ENCODE measurements at regions not wholly inside any gene's neighbourhood (a gene's known extent, or its start where the extent isn't known, plus 50 kb on each side); places are given as distances from the start of the nearest gene placed in this dataset.

GRCh38 chr9:20216438-20216837 is 405.9 kb downstream of the MLLT3 start:
- Histone ChIP-seq H3K4me2 (no peak overlapping the region), H3K27ac (no peak overlapping the region), H3K4me3 (no peak overlapping the region), H3K4me1 (no peaks in the 10 kb centered on the region), H3K9me3 (no peaks in the 10 kb centered on the region)
- DNase-seq (ENCODE audit: low read depth in 1 of 2, low spot score in 1 of 2) (no peak), FAIRE-seq (no peak), ATAC-seq (no peak)
- POLR2A ChIA-PET, result no interaction called here
- CTCF ChIA-PET, result no interaction called here
- TF ChIP-seq EHMT2 (IDR thresholded peaks at IDR 0.05; ENCODE audit: low read depth) (no peak), ATOH8 (CRISPR knock-in tag; IDR thresholded peaks at IDR 0.05; ENCODE audit: low read depth) (no peak), SMC3 (IDR thresholded peaks at IDR 0.05) (no peak), CHD4 (IDR thresholded peaks at IDR 0.05; ENCODE audit: borderline replicate concordance) (no peak), HDAC2 (IDR thresholded peaks at IDR 0.05) (no peak), USF2 (IDR thresholded peaks at IDR 0.05) (no peak), FOSB (CRISPR knock-in tag; IDR thresholded peaks at IDR 0.05) (no peak), CEBPB (IDR thresholded peaks at IDR 0.05) (no peak), KDM1A (IDR thresholded peaks at IDR 0.05; ENCODE audit: low read depth) (no peak), NR3C1 (IDR thresholded peaks at IDR 0.05) (no peak), BCL3 (IDR thresholded peaks at IDR 0.05) (no peak), BHLHE40 (IDR thresholded peaks at IDR 0.05; ENCODE audit: low read depth, low read length) (no peak), FOXS1 (CRISPR knock-in tag; IDR thresholded peaks at IDR 0.05) (no peak), KDM5A (IDR thresholded peaks at IDR 0.05) (no peak), NPAS2 (CRISPR knock-in tag; IDR thresholded peaks at IDR 0.05; ENCODE audit: borderline replicate concordance) (no peak)

- TF ChIP-seq HEYL (CRISPR knock-in tag; IDR thresholded peaks at IDR 0.05), result no peak
- TF ChIP-seq E2F6 (IDR thresholded peaks at IDR 0.05; ENCODE audit: borderline replicate concordance, low read depth), result no peak
- no peak for TF ChIP-seq ATOH8 (CRISPR knock-in tag; IDR thresholded peaks at IDR 0.05; ENCODE audit: low read depth)
- no peak for TF ChIP-seq ELK1 (IDR thresholded peaks at IDR 0.05; ENCODE audit: low read depth, low read length)
- no peak for TF ChIP-seq RARB (CRISPR knock-in tag; IDR thresholded peaks at IDR 0.05)
- no peak for TF ChIP-seq CHD2 (IDR thresholded peaks at IDR 0.05; ENCODE audit: low read length, partially characterized antibody)
- no peak for TF ChIP-seq HES2 (IDR thresholded peaks at IDR 0.05)
- TF ChIP-seq FOSL2 (IDR thresholded peaks at IDR 0.05), result no peak
- TF ChIP-seq FOSL2 (CRISPR knock-in tag; IDR thresholded peaks at IDR 0.05), result no peak
- no peak for TF ChIP-seq CBX2 (IDR thresholded peaks at IDR 0.05; ENCODE audit: borderline replicate concordance, low read depth)
- no peak for TF ChIP-seq CTCF (IDR thresholded peaks at IDR 0.05)
- no peak for TF ChIP-seq TFCP2L1 (CRISPR knock-in tag; IDR thresholded peaks at IDR 0.05)
- no peak for TF ChIP-seq GATA3 (IDR thresholded peaks at IDR 0.05; ENCODE audit: borderline replicate concordance)
- TF ChIP-seq RCOR1 (IDR thresholded peaks at IDR 0.05; ENCODE audit: low read depth, low read length), result no peak
- H3K4me1 ChIP-seq, result no peaks in the 10 kb centered on the region
- DNase-seq (ENCODE audit: low read depth in 1 of 2, low spot score in 1 of 2) (no peak), FAIRE-seq (no peak), ATAC-seq (no peak)
- H3K27ac ChIP-seq, result no peak overlapping the region
- 45% methylated on average over 2 of the region's 2 CpGs for WGBS (ENCODE audit: missing lambda C conversion rate)
- H3K9me3 ChIP-seq, result no peaks in the 10 kb centered on the region
- no peak overlapping the region for H3K4me2 ChIP-seq
- no peak overlapping the region for H3K4me3 ChIP-seq
- CTCF ChIA-PET, result no interaction called here
- POLR2A ChIA-PET, result no interaction called here
Observed at GRCh38 chr9:20215552-20215951, 406.7 kb downstream of the MLLT3 start.
